ENCODE measurements at regions not wholly inside any gene's neighbourhood (a gene's known extent, or its start where the extent isn't known, plus 50 kb on each side); places are given as distances from the start of the nearest gene placed in this dataset.

- TF ChIP-seq EGR1 (IDR thresholded peaks at IDR 0.05): no peak
- no peak for TF ChIP-seq EP300 (IDR thresholded peaks at IDR 0.05; ENCODE audit: borderline replicate concordance)
- TF ChIP-seq, protein P1, sequence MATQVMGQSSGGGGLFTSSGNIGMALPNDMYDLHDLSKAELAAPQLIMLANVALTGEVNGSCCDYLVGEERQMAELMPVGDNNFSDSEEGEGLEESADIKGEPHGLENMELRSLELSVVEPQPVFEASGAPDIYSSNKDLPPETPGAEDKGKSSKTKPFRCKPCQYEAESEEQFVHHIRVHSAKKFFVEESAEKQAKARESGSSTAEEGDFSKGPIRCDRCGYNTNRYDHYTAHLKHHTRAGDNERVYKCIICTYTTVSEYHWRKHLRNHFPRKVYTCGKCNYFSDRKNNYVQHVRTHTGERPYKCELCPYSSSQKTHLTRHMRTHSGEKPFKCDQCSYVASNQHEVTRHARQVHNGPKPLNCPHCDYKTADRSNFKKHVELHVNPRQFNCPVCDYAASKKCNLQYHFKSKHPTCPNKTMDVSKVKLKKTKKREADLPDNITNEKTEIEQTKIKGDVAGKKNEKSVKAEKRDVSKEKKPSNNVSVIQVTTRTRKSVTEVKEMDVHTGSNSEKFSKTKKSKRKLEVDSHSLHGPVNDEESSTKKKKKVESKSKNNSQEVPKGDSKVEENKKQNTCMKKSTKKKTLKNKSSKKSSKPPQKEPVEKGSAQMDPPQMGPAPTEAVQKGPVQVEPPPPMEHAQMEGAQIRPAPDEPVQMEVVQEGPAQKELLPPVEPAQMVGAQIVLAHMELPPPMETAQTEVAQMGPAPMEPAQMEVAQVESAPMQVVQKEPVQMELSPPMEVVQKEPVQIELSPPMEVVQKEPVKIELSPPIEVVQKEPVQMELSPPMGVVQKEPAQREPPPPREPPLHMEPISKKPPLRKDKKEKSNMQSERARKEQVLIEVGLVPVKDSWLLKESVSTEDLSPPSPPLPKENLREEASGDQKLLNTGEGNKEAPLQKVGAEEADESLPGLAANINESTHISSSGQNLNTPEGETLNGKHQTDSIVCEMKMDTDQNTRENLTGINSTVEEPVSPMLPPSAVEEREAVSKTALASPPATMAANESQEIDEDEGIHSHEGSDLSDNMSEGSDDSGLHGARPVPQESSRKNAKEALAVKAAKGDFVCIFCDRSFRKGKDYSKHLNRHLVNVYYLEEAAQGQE (IDR thresholded peaks at IDR 0.05; ENCODE audit: low read depth): no peak
- TF ChIP-seq YY1 (IDR thresholded peaks at IDR 0.05; ENCODE audit: low read depth): no peak
- no peak for TF ChIP-seq TCF12 (IDR thresholded peaks at IDR 0.05; ENCODE audit: low read depth)
- TF ChIP-seq NFIC (IDR thresholded peaks at IDR 0.05): no peak
- TF ChIP-seq FOXM1 (IDR thresholded peaks at IDR 0.05; ENCODE audit: borderline replicate concordance, low read depth): no peak
- TF ChIP-seq RAD21 (IDR thresholded peaks at IDR 0.05; ENCODE audit: low read depth): no peak
- TF ChIP-seq, protein P2, sequence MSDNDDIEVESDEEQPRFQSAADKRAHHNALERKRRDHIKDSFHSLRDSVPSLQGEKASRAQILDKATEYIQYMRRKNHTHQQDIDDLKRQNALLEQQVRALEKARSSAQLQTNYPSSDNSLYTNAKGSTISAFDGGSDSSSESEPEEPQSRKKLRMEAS (IDR thresholded peaks at IDR 0.05): no peak
- TF ChIP-seq TEAD4 (IDR thresholded peaks at IDR 0.05): no peak
- TF ChIP-seq ZBTB7A (IDR thresholded peaks at IDR 0.05; ENCODE audit: low read depth): no peak
- TF ChIP-seq CEBPB (IDR thresholded peaks at IDR 0.05): no peak
- no peak for TF ChIP-seq TAF1 (IDR thresholded peaks at IDR 0.05; ENCODE audit: low read depth)
- no peak for TF ChIP-seq USF1 (IDR thresholded peaks at IDR 0.05)
These were observed 278.9 kb downstream of the SEC14L1 start for GRCh38 chr17:77419547-77420094.

Data from Ishikawa (cell line).